ENCODE measurements at regions not wholly inside any gene's neighbourhood (a gene's known extent, or its start where the extent isn't known, plus 50 kb on each side); places are given as distances from the start of the nearest gene placed in this dataset.

DNA sequence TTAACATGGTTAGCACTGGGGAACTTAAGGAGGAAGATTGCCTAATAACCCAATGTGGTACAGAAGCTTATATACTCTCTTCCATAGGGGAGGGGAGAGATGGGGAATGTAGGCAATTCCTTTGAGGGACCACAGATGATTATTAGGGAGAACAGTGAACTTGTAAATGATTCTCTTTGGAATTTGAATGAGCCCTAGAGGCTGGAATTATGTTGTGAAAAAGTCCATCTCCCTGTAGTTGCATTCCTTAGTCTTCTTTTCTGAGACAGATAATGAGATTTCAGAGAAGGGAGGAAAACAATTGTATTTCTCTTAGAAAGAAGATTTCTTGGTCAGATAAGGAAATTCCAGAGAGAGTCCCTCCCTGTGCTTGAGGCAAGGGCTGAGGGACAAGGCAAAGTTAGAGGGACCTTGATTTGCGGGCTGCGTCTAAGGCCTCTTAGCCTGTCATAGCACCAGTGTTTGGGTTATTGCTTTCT is 89.0 kb upstream of the HMCN1 start:
- TF ChIP-seq, protein P1, sequence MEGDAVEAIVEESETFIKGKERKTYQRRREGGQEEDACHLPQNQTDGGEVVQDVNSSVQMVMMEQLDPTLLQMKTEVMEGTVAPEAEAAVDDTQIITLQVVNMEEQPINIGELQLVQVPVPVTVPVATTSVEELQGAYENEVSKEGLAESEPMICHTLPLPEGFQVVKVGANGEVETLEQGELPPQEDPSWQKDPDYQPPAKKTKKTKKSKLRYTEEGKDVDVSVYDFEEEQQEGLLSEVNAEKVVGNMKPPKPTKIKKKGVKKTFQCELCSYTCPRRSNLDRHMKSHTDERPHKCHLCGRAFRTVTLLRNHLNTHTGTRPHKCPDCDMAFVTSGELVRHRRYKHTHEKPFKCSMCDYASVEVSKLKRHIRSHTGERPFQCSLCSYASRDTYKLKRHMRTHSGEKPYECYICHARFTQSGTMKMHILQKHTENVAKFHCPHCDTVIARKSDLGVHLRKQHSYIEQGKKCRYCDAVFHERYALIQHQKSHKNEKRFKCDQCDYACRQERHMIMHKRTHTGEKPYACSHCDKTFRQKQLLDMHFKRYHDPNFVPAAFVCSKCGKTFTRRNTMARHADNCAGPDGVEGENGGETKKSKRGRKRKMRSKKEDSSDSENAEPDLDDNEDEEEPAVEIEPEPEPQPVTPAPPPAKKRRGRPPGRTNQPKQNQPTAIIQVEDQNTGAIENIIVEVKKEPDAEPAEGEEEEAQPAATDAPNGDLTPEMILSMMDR (IDR thresholded peaks at IDR 0.05) = no peak
- no peak for TF ChIP-seq POLR2A (IDR thresholded peaks at IDR 0.05)
